HG02885 (cell line): ENCODE measurements at regions not wholly inside any gene's neighbourhood (a gene's known extent, or its start where the extent isn't known, plus 50 kb on each side); places are given as distances from the start of the nearest gene placed in this dataset.
A peak's percentile ranks its signal among the peaks of the same experiment; 100 is the strongest.

Experiments used
- ATAC-seq: cut with Tn5 transposase; IDR thresholded peaks from one replicate; pipeline ENCODE4 v1.9.1; 2021; ENCODE audit warnings: mild to moderate bottlenecking; ENCODE audit not compliant: unreplicated experiment, poor library complexity

- ATAC-seq: no peak
Measured at GRCh38 chr10:52927678-52928077, 155.1 kb upstream of the MBL2 start.

- ATAC-seq: no peak
Measured at GRCh38 chr10:52923520-52923919, 150.9 kb upstream of the MBL2 start.

DNA sequence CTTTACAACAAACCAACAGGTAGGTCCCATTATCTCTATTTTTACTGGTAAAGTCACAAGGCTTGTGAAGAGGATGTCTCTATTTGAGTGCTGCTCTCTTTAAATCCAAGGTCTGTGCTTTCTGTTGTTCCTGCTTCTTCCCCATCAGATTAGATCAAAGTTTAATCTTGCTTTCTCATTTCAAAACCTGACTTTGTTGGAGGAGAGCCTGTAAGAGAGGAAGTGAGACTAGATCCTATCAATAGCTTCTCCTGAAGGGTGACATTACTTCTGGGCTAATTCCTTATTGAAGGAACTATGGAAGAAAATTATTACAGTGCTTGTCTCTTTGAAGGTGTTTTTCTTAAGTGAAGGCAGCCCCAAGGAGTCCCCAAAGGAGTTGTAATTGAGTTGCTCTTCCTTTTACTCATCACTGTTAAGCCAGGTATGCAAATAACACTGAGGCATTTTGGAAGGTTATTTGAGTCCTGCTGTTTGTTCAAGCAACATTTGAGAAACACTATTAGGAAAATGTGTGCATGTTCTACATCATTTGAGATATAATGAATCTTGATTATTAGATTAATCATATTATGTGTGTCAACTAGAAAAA, 146.2 kb upstream of the MBL2 start:
- no peak for ATAC-seq

DNA sequence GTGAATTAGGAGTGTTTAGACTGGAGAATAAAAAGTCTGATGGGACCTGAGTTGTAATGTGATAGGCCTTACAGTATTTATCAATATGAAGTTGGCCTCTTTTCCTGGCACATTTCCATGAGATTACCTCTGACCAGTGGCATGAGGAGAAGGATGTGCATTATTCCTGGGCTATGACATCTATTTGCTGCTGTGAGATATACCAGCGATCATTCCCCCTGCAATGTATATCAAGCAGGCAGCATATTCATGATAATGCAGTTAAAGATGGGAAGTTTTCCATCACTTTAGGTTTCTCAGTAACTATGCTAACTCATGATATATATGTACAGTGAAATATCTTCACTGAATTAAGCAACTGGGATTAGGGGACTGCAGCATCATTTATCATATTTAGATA, 142.8 kb upstream of the MBL2 start:
- ATAC-seq: no peak

DNA sequence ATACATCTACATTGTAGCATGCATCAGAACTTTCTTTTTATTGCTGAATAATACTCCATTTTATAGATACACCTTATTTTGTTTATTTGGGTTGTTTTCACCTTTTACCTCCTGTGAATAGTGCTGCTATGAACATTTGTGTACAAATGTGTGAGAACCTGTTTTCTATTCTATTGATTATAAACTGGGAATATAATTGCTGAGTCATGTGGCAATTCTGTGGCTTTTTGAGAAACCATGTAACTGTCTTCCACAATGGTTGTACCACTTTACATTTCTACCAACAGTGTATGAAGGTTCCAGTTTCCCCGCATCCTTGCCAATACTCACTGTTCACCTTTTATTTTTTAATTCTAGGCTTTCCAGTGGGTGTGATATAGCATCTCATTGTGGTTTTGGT, 138.6 kb upstream of the MBL2 start:
- ATAC-seq: no peak

DNA sequence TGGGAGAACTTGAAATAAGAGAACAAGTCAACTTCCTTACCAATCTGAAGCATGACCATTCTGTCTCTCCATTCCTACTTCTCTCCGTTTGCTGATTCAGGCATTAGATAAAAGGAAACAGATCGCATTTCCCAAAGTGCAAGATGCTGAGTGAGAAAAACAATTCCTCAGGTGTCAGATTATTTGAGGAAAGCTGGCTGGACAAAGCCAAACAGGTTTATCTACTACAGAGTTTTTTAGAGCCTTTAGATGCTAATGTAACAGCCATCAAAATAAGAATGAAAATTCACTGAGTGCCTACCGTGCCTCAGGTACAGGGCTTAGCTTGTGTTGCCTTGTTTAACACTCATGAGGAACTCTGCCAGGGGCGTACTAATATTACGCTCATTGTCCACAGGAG, 135.9 kb upstream of the MBL2 start:
- no peak for ATAC-seq

GRCh38 chr10:52906046-52906445, 133.5 kb upstream of the MBL2 start:
- ATAC-seq: no peak

DNA sequence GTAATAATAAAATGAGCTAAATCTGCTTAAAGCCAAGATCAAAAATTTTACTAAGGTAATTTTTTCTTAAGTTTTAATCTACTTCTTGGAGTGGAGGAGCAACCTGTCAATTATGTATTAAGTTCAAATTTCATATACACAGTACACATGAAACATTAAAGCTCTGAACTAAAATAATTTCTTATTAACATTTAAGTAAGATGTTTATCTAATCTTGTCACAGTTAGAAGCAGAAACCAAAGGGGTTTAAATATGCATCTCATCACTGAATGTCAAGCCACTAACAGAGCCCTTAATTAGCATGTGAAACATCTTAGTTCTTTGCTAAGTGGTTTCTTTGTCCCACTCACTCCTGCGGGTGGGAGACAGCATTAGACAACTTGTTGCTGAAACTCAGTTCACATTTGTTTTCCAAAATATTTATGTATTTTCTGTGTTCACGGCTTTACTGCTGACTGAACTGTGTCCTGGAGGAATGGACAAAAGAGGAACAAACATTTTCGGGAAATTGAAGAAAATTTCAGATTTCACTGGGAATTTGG, 130.9 kb upstream of the MBL2 start:
- ATAC-seq: no peak

DNA sequence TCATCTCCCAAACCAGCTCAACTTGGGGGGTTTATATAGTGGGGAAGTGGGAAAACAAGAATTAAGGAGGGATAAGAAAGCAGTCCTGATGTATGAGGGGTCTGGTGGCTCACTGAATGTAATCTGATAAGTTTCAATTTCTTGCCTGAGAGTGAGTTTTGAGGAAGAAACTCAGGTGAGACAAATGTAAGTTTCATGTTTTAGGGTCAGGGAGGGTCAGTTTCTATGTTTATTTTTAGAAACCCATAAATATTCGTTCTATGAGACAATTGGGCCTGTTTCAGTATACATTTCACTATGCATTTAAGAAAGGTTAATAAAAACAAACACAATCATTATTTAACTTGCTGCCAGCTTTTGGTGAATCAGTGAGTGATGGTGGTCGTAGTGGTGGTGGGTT, 128.0 kb upstream of the MBL2 start:
- ATAC-seq: no peak

DNA sequence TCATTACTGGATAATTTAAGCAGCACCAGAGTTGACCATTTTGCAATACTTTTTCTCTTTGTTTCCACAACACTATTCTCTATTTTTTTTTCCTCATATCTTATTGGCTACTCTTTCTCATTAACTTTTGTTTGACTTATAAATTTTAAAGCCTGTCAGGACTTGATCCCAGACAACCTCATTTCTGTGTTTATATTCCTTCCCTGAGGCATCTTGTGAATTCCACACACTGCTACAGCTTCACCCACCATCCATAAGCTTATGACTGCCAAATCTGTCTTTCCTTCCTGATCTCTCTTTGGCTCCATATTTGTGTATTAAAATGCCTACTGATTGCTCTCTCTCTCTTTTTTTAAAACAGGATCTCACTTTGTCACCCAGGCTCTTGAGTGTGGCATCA, 124.6 kb upstream of the MBL2 start:
- no peak for ATAC-seq

- no peak for ATAC-seq
Measured at GRCh38 chr10:52895059-52895458, 122.5 kb upstream of the MBL2 start.

GRCh38 chr10:52890281-52890680, 117.7 kb upstream of the MBL2 start:
- no peak for ATAC-seq

- no peak for ATAC-seq
Measured at GRCh38 chr10:52889611-52890010, 117.0 kb upstream of the MBL2 start.

DNA sequence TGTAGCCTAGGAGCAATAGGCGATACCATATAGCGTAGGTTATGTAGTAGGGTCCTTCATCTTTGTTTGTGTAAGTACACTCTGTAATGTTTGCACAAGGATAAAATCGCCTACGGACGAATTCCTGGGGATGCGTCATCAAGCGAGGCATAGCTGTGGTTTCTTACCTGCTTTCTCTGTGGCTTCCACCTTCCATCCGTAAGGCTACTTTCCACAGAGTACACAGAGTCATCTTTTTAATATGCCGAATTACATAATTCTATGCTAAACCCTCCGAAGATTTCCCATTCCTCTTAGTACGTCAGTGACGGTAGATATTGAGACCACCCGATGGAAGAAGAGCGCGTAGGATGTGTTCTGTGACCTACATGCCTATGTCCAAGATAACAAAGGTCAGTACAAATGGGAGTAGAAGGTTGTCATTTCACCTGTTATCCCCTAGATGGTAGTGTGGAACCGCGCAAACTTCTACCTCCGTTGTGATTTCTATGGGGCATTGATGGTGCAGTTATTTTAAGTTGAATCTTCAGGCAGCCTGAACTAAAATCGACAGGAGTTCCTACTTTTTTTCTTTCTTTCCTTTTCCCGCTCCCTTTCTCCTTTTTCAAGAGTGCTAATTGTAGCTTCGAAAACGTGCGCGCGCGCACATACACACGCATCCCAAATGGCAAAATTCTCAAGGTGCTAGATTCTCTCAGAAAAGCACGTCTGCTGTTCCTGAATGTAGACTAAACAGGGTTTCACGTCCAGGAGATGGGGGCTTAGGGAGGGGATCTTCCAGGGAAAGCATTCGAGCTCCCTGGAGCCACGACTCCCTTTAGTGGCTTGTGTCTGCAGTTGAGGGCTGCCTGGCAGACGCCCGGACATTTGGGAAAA, 111.7 kb upstream of the MBL2 start:
- ATAC-seq: peak; percentile 95

DNA sequence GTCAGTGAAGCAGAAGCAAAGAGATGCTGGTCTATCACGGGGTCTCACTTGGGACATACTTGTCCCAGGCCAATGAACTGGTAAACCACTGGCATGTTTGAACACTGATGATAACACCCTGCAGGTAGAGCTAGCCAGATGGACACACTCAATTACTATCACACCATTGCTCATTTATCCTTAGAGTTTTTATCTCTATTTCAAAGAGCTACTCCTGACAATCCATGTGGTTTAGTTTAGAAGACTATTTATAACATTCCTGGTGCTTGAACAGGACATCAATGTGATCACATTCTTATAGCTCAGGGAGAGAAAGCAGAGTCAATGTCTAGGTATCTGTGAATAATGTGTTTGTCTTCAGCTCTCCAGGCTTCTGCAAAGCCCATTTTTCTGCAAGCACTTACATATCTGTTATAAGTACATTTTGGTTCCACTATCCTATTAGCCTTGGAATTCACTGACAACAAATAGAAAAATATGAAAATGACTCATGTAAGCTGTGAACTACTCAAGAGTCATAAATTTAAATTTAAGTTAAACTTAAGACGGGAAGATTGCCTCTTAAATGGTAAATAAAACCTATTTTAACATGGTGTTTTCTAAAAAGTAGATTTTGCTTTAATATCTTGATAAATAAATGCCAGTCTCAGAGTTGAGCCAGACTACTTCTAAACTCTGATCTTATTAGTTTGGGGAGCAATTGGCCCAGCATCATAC, 106.7 kb upstream of the MBL2 start:
- no peak for ATAC-seq

GRCh38 chr10:52877451-52877850, 104.9 kb upstream of the MBL2 start:
- no peak for ATAC-seq

GRCh38 chr10:52875336-52875735, 102.8 kb upstream of the MBL2 start:
- ATAC-seq: no peak

DNA sequence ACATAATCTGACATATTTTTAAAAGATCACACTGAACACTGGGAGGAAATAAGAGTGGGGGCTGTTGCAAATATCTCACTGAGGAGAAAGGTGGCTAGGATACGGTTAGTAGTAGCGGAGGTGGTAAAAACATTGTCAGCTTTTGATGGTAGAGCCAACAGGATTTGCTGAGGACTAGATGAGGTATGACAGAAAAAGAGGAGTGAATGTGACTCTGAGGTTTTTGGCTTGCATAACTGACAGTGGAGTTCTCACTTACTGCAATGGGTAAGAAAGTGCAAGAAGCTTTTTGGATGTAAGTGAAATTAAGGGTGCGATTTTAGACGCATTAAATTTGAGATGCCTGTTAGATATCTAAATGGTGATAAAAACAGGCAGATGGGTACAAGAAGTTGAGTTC, 102.0 kb upstream of the MBL2 start:
- no peak for ATAC-seq

- no peak for ATAC-seq
Measured at GRCh38 chr10:52871191-52871843, 98.7 kb upstream of the MBL2 start.

DNA sequence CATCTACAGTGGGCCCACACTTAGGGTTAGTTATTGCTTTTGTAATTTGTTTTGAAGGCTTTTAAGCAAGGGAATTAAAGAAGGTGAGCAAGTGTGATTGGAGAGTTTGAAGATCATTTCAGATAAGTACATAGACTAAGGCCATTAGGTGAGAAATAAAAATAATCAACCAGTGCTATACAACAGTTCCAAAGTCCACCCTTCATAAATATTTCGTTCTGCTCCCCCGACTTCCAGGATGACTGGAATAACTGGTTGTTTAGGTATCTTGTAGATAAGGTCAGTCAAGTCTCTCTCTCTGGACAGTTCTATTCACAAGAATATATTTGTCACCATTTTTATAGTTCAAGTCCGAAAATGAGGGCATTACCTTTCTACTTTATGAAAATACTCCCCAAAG, 98.0 kb upstream of the MBL2 start:
- no peak for ATAC-seq

GRCh38 chr10:52869864-52870263, 97.3 kb upstream of the MBL2 start:
- ATAC-seq: no peak
